IPS-15b (cell line): ENCODE measurements at regions not wholly inside any gene's neighbourhood (a gene's known extent, or its start where the extent isn't known, plus 50 kb on each side); places are given as distances from the start of the nearest gene placed in this dataset.
"Not testable (repeated sequence)": the region's sequence is repeated elsewhere in the genome, so short reads cannot be mapped to it uniquely, and the experiment has no call there.

Experiments used
- H3K27me3 ChIP-seq: one replicate; pipeline ENCODE4 v1.6.1; 2013; ENCODE audit warnings: low read length; ENCODE audit not compliant: control insufficient read depth, insufficient read depth
- H3K36me3 ChIP-seq: one replicate; pipeline ENCODE4 v1.6.1; 2013; ENCODE audit warnings: low read length; ENCODE audit not compliant: control insufficient read depth, insufficient read depth
- H3K4me1 ChIP-seq: one replicate; pipeline ENCODE4 v1.6.1; 2013; ENCODE audit warnings: mild to moderate bottlenecking, low read length; ENCODE audit not compliant: control insufficient read depth, insufficient read depth
- H3K4me3 ChIP-seq: one replicate; pipeline ENCODE4 v1.5.1; 2013; ENCODE audit warnings: low read depth, low read length
- H3K9ac ChIP-seq: one replicate; pipeline ENCODE4 v1.6.1; 2013; ENCODE audit warnings: low read depth, mild to moderate bottlenecking, low read length
- H3K9me3 ChIP-seq: one replicate; pipeline ENCODE4 v1.6.1; 2013; ENCODE audit warnings: mild to moderate bottlenecking, low read length; ENCODE audit not compliant: control insufficient read depth, insufficient read depth

DNA sequence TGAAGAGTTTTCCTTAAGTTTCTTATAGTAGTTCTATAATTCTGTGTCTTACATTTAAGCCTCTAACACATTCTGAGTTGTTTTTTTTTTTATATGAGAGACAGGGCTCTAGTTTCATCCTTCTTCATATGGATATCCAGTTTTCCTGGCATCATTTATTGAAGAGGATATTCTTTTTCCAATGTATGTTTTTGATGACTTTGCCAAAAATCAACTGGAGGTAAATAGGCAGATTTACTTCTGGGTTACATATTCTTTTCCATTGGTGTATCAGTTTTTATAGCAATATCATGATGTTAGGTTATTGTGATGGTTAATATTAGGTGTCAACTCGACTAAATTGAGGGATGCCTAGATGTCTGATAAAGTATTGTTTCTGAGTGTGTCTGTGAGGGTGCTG lies 650.7 kb upstream of the GRID2 start:
- no peak overlapping the region for H3K9ac ChIP-seq
- H3K4me3 ChIP-seq: no peak overlapping the region
- H3K9me3 ChIP-seq: no peaks in the 10 kb centered on the region
- H3K4me1 ChIP-seq: no peaks in the 10 kb centered on the region
- no peaks in the 10 kb centered on the region for H3K27me3 ChIP-seq
- H3K36me3 ChIP-seq: peaks cover 8% of the 10 kb centered on the region

DNA sequence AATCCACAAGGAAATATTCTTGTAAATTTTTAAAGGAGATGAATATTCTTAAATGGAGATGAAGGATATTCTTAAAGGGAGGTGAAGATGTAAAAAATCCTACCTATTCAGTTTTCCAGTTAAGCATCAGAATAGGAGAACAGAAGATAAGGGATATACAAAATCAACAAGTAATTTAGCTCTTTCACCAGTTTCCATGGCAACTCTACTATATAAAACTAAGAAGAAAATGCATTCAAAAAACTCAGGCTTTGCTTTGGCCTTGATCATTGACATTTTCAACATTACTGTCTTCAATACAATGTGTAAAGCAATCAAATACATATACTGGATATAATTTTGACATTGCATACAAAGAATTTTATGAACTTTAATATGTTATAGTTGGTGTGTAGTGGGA lies 622.7 kb upstream of the GRID2 start:
- no peaks in the 10 kb centered on the region for H3K9me3 ChIP-seq
- H3K9ac ChIP-seq: no peak overlapping the region
- H3K27me3 ChIP-seq: no peaks in the 10 kb centered on the region
- no peaks in the 10 kb centered on the region for H3K4me1 ChIP-seq
- no peaks in the 10 kb centered on the region for H3K36me3 ChIP-seq
- no peak overlapping the region for H3K4me3 ChIP-seq

DNA sequence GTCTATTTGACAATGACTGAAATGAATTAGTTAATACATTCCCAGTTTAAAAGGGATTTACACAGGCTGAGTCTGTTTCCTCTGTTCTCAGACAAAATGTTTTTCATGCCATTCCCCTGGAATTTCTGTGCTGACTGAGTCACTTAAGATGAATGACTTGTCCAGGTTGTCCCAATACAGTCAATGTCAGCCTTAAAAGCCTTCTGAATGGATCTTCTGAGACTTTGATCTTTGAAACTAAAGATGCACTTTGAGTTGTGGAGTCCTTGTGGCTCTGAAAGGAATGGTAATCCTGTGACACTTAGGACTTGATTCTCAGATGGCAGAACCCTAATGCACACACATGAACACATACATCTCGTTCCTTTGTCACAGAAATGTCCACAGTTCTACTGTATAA lies 622.2 kb upstream of the GRID2 start:
- Histone ChIP-seq H3K27me3 (no peaks in the 10 kb centered on the region), H3K9me3 (no peaks in the 10 kb centered on the region), H3K9ac (no peak overlapping the region), H3K4me3 (no peak overlapping the region), H3K36me3 (no peaks in the 10 kb centered on the region), H3K4me1 (no peaks in the 10 kb centered on the region)

DNA sequence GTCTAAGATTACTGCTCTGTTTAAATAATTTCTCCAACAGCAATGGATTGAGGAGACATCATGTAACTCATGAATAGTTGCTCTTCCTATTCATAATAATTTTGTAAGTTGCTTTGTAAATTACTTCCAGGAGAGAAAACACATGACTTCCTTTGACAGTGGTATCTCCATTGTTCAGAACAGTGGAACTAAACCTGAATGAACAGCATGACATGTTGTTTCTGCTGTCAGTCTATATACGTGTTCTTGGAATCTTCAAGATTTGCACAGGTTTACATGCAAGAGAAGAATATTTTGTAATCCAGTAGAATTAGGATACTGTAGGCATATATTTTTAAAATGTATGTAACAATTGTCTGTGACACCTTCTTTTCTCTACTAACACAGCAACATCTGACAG lies 618.8 kb upstream of the GRID2 start:
- H3K9me3 ChIP-seq: no peaks in the 10 kb centered on the region
- H3K4me1 ChIP-seq: no peaks in the 10 kb centered on the region
- no peaks in the 10 kb centered on the region for H3K36me3 ChIP-seq
- no peaks in the 10 kb centered on the region for H3K27me3 ChIP-seq
- H3K9ac ChIP-seq: no peak overlapping the region
- H3K4me3 ChIP-seq: no peak overlapping the region

DNA sequence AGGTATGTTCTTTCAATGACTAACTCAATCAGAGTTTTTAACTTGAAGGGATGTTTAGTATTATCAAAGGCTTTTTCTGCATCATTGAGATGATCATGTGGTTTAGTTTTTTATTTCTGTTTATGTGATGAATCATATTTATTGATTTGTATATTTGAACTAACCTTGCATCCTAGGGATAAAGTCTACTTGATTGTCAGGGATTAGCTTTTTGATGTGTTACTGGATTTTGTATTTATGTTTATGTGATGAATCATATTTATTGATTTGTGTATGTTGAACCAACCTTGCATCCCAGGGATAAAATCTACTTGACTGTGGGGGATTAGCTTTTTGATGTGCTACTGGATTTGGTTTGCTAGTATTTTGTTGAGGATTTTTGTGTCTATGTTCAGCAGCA lies 615.4 kb upstream of the GRID2 start:
- no peaks in the 10 kb centered on the region for H3K36me3 ChIP-seq
- H3K9ac ChIP-seq: no peak overlapping the region
- H3K27me3 ChIP-seq: no peaks in the 10 kb centered on the region
- no peak overlapping the region for H3K4me3 ChIP-seq
- no peaks in the 10 kb centered on the region for H3K4me1 ChIP-seq
- H3K9me3 ChIP-seq: no peaks in the 10 kb centered on the region

DNA sequence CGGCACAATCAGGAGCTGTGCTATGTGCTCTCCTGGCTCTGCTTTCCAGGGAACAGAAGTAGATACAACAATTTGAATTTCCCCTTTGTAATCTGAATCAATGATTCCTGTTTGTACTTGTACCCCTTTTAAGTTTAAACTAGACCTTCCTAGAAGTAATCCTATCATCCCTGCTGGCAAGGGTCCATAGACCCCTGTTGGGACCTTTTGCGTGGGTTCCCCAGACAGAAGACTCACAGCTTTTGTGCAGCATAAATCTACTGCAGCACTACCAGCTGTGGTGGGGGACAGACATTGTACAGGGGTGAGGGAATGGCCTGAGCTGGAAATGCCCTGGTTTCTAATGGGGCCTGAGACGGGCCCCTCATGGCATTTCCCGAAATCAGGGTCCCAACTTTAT lies 604.1 kb upstream of the GRID2 start:
- H3K4me1 ChIP-seq, H3K4me3 ChIP-seq, H3K27me3 ChIP-seq, H3K9me3 ChIP-seq, H3K9ac ChIP-seq, H3K36me3 ChIP-seq: not testable (repeated sequence)

DNA sequence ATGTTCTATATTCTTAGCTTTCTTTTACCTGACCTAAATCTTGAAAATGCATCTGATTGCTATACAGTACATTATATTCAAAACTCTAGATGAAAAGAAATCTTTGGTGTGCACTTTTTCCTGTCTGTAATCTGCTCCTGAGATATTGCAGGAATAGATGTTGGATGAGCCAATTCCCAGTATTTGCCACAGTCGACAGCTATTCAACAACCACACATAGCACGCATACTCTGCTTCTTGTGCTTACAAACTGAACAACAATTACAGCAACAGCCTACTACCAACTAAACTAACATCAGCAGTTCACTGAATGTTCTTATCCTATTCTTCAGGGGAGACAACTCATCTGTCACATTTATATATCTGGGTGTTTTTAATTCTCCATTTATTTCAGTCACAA lies 573.9 kb upstream of the GRID2 start:
- Histone ChIP-seq H3K36me3 (no peaks in the 10 kb centered on the region), H3K27me3 (no peaks in the 10 kb centered on the region), H3K4me3 (no peak overlapping the region), H3K9me3 (no peaks in the 10 kb centered on the region), H3K9ac (no peak overlapping the region), H3K4me1 (no peaks in the 10 kb centered on the region)

DNA sequence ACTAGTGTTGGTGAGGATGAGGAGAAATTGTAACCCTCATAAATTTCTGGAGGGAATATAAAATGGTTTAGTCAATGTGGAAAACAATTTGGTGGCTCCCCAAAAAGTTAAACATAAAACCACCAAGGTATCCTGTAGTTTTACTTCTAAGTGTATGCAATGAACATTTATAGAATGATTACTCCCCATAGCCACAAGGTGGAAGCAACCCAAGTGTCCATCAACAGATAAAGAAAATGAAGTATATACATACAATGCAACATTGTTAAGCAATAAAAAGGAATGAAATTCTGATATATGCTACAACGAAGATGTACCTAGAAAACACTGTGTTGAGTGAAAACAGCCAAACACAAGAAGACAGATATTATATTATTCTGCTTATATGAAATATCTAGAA lies 569.1 kb upstream of the GRID2 start:
- Histone ChIP-seq H3K9ac (no peak overlapping the region), H3K36me3 (no peaks in the 10 kb centered on the region), H3K4me1 (no peaks in the 10 kb centered on the region), H3K4me3 (no peak overlapping the region), H3K9me3 (no peaks in the 10 kb centered on the region), H3K27me3 (no peaks in the 10 kb centered on the region)

DNA sequence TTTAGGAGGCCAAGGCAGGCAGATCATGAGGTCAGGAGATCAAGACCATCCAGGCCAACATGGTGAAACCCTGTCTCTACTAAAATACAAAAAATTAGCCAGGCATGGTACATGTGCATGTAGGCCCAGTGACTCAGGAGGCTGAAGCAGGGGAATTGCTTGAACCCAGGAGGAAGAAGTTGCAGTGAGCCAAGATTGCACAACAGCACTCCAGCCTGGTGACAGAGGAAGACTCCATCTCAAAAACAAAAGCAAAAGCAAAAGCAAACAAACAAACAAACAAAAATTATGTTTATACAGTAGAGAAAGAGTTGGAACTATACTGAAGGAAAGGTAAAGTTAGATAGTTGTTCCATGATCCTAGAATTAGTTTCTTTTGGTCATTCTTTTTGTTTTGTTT lies 564.9 kb upstream of the GRID2 start:
- H3K4me3 ChIP-seq, H3K9ac ChIP-seq, H3K9me3 ChIP-seq, H3K27me3 ChIP-seq, H3K36me3 ChIP-seq, H3K4me1 ChIP-seq: not testable (repeated sequence)

DNA sequence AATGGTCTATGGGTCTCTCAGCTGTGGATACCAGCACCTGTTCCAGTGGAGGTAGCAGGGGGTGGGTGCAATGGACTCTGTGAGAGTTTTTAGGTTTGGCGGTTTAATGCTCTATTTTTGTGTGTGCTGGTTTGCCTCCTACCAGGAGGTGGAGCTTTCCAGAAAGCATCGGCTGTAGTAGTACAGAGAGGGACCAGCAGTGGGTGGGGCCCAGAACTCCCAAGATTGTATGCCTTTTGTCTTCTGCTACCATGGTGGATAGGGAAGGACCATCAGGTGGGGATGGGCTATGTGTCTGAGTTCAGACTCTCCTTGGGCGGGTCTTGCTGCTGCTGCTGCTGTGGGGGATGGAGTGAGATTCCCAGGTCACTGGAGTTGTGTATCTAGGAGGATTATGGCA lies 557.2 kb upstream of the GRID2 start:
- Histone ChIP-seq H3K36me3 (no peaks in the 10 kb centered on the region), H3K9me3 (no peaks in the 10 kb centered on the region), H3K4me1 (no peaks in the 10 kb centered on the region)

DNA sequence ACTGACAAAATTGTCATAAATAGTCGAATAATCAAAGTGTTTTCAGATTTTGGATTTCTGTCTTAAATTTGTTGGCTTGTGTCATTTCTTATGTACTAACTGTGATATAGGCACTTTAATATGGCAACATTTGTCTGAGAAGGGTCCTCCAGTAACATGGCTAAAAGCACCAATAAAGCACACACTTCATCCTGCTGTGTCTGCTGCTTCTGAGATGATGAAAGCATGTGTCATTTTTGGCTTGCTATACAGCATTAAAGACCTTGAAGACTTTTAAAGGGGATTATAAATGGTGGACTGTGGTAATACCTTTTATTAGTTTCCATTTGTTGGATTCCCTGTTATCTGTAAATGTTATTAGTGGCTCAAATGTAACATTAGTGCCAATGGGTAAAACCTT lies 551.8 kb upstream of the GRID2 start:
- no peak overlapping the region for H3K4me3 ChIP-seq
- H3K27me3 ChIP-seq: no peaks in the 10 kb centered on the region
- no peaks in the 10 kb centered on the region for H3K4me1 ChIP-seq
- H3K9ac ChIP-seq: no peak overlapping the region
- no peaks in the 10 kb centered on the region for H3K36me3 ChIP-seq
- no peaks in the 10 kb centered on the region for H3K9me3 ChIP-seq

More for the DNA sequence above, 557.2 kb upstream of the GRID2 start:
- H3K9ac ChIP-seq: no peak overlapping the region
- H3K4me3 ChIP-seq: no peak overlapping the region
- H3K27me3 ChIP-seq: no peaks in the 10 kb centered on the region

DNA sequence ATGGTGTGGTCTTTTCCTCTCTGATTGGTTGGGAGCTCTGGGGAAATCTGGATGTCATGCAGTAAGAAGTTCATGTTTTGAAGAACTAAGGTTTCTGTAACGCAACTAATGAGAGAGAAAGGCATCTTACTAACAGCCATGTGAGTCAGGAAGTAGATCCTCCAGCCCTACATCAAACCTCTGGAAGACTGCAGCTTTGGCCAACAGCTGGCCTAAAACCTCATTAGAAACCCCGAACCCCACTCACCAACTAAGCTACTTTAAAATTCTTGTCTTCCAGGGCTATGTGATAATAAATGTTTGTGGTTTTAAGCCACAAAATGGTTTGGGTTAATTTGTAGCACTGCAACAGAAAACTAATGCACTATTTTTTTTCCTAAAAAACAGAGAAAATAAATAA lies 549.0 kb upstream of the GRID2 start:
- no peak overlapping the region for H3K4me3 ChIP-seq
- H3K9me3 ChIP-seq: no peaks in the 10 kb centered on the region
- no peak overlapping the region for H3K9ac ChIP-seq
- H3K36me3 ChIP-seq: no peaks in the 10 kb centered on the region
- H3K4me1 ChIP-seq: no peaks in the 10 kb centered on the region
- H3K27me3 ChIP-seq: no peaks in the 10 kb centered on the region

DNA sequence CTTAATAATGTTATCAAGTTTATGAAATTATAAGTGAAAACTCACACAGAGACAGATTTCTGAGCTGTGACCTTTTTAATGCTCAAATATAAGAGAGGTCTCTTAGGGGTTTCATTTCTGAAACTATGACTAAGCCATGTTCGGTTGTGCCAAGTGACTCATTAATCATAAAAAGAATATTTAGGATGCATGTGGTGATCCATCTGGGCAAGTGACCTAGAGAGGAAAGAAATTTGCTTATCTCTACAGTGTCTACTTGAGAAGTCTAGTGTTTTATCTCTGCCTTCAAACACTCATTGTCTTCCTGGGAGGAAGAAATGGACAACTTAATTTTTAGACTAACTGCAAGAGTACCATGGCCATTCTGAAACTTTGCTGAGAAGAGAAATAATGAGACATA lies 545.3 kb upstream of the GRID2 start:
- H3K4me3 ChIP-seq: no peak overlapping the region

More for the DNA sequence above, 545.3 kb upstream of the GRID2 start:
- H3K4me1 ChIP-seq: no peaks in the 10 kb centered on the region
- H3K9ac ChIP-seq: no peak overlapping the region
- H3K27me3 ChIP-seq: no peaks in the 10 kb centered on the region
- no peaks in the 10 kb centered on the region for H3K36me3 ChIP-seq
- H3K9me3 ChIP-seq: no peaks in the 10 kb centered on the region
